ENCODE measurements at regions not wholly inside any gene's neighbourhood (a gene's known extent, or its start where the extent isn't known, plus 50 kb on each side); places are given as distances from the start of the nearest gene placed in this dataset.

- intact Hi-C loops (cut with DNase I), result loop anchor here (5.0 to 10.0 kb wide), 3 partner anchors 477 to 1019 kb away; partner anchors contain the start of gene ZNF521
- no peaks in the 10 kb centered on the region for H3K36me3 ChIP-seq
- no peak overlapping the region for H3K27ac ChIP-seq (replicated peaks in 1 of 4)
- peaks cover 0 to 15% (median 0%) of the 10 kb centered on the region in 4 donors for H3K27me3 ChIP-seq
- peaks cover 0 to 4% (median 0%) of the 10 kb centered on the region in 4 donors for H3K9me3 ChIP-seq
- WGBS, result 20% methylated on average over 4 of the region's 4 CpGs
- H3K4me3 ChIP-seq, result no peak overlapping the region
- H3K4me1 ChIP-seq, result no peaks in the 10 kb centered on the region
- TF ChIP-seq EP300 (IDR thresholded peaks at IDR 0.05) (no peak), CTCF (IDR thresholded peaks at IDR 0.05) (peak; percentile 26 to 36 (median 28))
- DNase-seq (ENCODE audit: extremely low spot score), result no peak
Measured at GRCh38 chr18:24878289-24878688, 417.9 kb downstream of the HRH4 start.

- TF ChIP-seq EP300 (IDR thresholded peaks at IDR 0.05), result no peak
- no peak for TF ChIP-seq POLR2A (IDR thresholded peaks at IDR 0.05; ENCODE audit: low read depth)
- TF ChIP-seq POLR2AphosphoS5 (IDR thresholded peaks at IDR 0.05), result no peak
- no peak for TF ChIP-seq CTCF (IDR thresholded peaks at IDR 0.05)
- Histone ChIP-seq H3K27me3 (peaks cover 0 to 2% (median 0%) of the 10 kb centered on the region in 4 donors), H3K4me1 (no peaks in the 10 kb centered on the region), H3K4me3 (no peak overlapping the region), H3K27ac (replicated peaks in 1 of 4) (no peak overlapping the region), H3K36me3 (no peaks in the 10 kb centered on the region), H3K9me3 (no peaks in the 10 kb centered on the region)
- 79% methylated on average over 2 of the region's 2 CpGs for WGBS
- DNase-seq (ENCODE audit: extremely low spot score), result no peak
- intact Hi-C loops (cut with DNase I), result no loop called here
Measured at GRCh38 chr18:24885276-24885675, 424.8 kb downstream of the HRH4 start.

GRCh38 chr18:24894880-24895279, 434.4 kb downstream of the HRH4 start:
- no peaks in the 10 kb centered on the region for H3K4me1 ChIP-seq
- TF ChIP-seq EP300 (IDR thresholded peaks at IDR 0.05) (no peak), CTCF (IDR thresholded peaks at IDR 0.05) (no peak), POLR2AphosphoS5 (IDR thresholded peaks at IDR 0.05) (no peak), POLR2A (IDR thresholded peaks at IDR 0.05; ENCODE audit: low read depth) (no peak)
- no peaks in the 10 kb centered on the region for H3K9me3 ChIP-seq
- H3K4me3 ChIP-seq, result no peak overlapping the region
- no peaks in the 10 kb centered on the region for H3K36me3 ChIP-seq
- no peaks in the 10 kb centered on the region for H3K27me3 ChIP-seq
- DNase-seq (ENCODE audit: extremely low spot score), result no peak
- H3K27ac ChIP-seq (replicated peaks in 1 of 4), result no peak overlapping the region
- intact Hi-C loops (cut with DNase I), result no loop called here
- 15% methylated on average over 2 of the region's 2 CpGs for WGBS

GRCh38 chr18:24897461-24897860, 437.0 kb downstream of the HRH4 start:
- intact Hi-C loops (cut with DNase I), result no loop called here
- Histone ChIP-seq H3K27ac (replicated peaks in 1 of 4) (no peak overlapping the region), H3K36me3 (no peaks in the 10 kb centered on the region), H3K9me3 (no peaks in the 10 kb centered on the region), H3K4me3 (no peak overlapping the region), H3K27me3 (peaks cover 0 to 4% (median 0%) of the 10 kb centered on the region in 4 donors), H3K4me1 (no peaks in the 10 kb centered on the region)
- no peak for TF ChIP-seq POLR2A (IDR thresholded peaks at IDR 0.05; ENCODE audit: low read depth)
- no peak for TF ChIP-seq EP300 (IDR thresholded peaks at IDR 0.05)
- TF ChIP-seq POLR2AphosphoS5 (IDR thresholded peaks at IDR 0.05), result no peak
- TF ChIP-seq CTCF (IDR thresholded peaks at IDR 0.05), result no peak
- DNase-seq (ENCODE audit: extremely low spot score), result no peak
- 77% methylated on average over 1 of the region's 1 CpG for WGBS

- Histone ChIP-seq H3K27ac (replicated peaks in 1 of 4) (no peak overlapping the region), H3K36me3 (no peaks in the 10 kb centered on the region), H3K4me3 (no peak overlapping the region), H3K9me3 (no peaks in the 10 kb centered on the region), H3K4me1 (peaks cover 0 to 10% (median 2%) of the 10 kb centered on the region in 4 donors), H3K27me3 (no peaks in the 10 kb centered on the region)
- no peak for DNase-seq (ENCODE audit: extremely low spot score)
- TF ChIP-seq EP300 (IDR thresholded peaks at IDR 0.05) (no peak), CTCF (IDR thresholded peaks at IDR 0.05) (no peak), POLR2A (IDR thresholded peaks at IDR 0.05; ENCODE audit: low read depth) (no peak), POLR2AphosphoS5 (IDR thresholded peaks at IDR 0.05) (no peak)
- intact Hi-C loops (cut with DNase I), result no loop called here
Measured at GRCh38 chr18:24910221-24910620, 441.7 kb downstream of the ZNF521 start.
